Ecto neural progenitor cell (in vitro differentiated cells): ENCODE measurements at regions not wholly inside any gene's neighbourhood (a gene's known extent, or its start where the extent isn't known, plus 50 kb on each side); places are given as distances from the start of the nearest gene placed in this dataset.

Source experiments
- DNase-seq: peaks from one replicate; pipeline ENCODE4 v3.0.0-alpha.2; 2018; ENCODE audit warnings: low spot score

DNA sequence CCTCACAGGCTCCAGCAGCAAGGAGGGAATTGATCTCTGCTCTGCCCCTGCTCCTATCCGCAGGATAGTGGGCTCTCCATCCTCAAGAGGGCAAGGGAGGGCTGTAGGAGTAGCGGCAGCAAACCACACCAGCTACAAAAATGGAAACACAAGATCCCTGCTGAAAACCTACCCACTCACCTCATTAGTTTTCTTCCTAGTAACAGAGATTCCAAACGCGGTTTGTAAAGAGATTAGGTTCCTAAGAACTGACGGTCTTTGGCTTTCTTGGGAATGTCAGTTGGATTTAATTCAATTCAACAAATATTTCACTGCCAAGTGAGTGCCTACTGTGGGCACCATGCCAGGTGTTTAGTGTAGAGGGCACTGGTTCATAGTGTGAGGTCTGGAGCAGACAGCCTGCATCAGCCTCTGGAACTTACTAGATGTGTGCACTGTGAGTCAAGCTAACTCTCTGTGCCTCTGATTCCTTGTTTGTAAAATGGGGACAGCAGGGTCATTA lies 84.7 kb downstream of the MRPL46 start:
- no peak for DNase-seq

DNA sequence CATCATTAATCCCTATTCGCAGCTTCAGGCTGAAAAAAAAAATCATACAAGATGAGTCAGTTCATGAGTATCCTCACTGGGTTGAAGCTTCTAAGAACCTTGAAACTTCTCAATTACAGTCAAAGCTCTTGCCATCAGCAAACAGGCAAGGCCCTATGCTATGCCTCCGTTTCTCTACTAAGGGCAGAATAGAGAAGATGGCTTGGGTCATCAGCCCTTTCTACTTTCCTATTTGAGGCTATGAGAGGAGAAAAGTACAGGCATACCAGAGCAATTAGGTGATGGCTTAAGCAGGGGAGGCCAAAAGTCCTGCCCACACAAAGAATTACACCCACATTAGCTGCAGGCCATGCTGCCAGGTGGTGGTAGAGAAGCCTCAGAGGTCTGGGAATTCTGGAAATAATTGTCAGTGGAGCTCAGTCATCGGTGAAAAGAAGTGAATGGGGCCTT lies 89.0 kb downstream of the MRPL46 start:
- no peak for DNase-seq

DNA sequence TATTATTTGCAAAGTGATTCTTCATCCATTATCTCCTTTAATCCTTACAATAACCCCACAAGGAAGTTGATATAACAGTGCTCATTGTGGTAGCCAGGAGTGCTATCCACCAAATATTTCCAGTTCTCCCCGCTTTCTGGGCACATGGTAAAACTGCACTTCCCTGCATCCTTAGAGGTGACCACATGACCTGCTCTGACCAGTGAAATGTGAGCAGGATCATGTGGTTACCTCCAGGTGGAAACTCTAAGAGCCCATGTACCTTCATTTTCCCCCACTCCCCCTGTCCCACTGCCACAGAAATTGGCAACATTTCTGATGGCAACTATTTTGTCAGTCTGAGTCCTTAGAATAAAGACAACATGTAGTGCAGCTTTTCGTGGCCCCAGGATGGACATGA lies 89.7 kb downstream of the MRPL46 start:
- DNase-seq, result no peak

DNA sequence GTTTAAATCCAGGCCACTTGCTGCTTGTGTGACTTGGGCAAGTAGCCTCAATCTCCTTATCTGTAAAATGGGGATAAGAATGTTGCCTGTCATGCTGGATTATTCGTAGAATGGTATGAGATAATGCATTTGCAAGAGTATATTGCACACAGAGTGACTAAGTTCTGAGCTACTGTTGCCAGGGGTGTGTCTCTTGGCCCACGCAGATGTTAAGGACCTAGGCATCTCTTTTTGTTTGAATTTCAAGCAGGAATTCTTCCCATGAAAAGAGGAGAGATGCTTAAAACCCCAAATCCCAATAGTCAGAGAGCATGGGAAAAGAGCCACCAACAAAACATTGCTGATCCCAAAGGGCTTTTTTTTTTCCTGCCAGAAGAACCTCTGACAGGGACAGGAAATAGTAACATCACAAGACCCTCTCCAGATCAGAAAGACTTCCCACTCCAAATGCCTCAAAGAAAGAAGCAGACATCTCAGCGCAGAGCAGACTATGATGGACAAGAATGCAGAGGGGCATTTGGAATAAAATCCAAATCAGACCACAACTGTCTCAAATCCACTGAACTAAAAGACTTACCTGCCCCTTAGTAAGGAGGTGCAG lies 90.5 kb downstream of the MRPL46 start:
- DNase-seq, result no peak

DNA sequence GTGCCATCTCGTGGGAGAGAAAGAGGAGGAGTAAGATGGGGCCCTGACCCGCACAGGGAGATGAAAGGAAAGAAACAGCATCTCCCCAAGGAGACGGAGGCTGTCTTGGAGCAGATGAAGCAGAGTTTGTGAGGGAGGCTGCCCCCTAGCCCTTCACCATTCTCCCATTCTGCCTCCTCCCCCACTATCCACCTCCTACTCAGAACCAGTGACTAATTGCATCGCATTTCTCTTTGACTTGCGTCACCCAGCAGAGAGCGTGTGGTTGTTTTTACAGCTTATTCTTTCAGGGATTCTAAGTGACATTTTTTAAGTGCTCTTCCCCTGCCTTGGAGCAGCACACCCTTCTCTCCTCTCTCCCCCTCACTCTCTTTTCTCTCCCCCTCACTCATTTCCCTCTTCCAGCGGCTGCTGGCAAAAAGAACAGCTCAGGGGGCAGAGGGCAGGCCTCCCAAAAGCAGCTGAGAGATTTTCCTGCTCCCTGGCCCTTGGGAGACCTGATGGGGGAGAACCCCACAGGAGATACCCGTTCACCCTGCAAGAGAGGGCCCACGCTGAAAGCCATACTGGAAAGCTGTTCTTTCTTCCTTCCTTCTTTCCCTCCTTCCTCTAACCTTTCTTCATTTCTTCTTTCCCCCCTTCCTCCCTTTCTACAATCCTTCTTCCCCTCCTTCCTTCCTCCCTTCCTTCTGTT lies 91.8 kb downstream of the MRPL46 start:
- no peak for DNase-seq

DNA sequence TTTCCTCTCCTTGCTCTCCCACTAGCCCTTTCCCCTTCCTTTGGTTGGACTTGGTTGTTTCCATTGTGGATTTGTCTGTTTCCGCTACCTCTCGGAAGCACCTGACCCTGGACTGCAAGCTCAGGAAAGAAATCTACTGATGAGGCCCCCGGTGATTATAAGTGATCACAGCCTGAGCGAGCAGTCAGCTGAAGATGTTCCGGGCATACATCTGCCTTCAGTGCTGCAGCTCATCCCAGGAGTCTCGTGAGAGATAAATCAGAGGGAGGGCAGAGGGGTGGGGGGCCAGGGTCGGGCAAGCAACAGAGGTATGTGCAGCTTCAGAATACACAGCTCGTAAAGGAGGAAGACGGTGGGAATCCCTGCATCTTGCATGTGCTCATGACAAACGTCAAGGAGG lies 102.1 kb downstream of the MRPL46 start:
- no peak for DNase-seq

DNA sequence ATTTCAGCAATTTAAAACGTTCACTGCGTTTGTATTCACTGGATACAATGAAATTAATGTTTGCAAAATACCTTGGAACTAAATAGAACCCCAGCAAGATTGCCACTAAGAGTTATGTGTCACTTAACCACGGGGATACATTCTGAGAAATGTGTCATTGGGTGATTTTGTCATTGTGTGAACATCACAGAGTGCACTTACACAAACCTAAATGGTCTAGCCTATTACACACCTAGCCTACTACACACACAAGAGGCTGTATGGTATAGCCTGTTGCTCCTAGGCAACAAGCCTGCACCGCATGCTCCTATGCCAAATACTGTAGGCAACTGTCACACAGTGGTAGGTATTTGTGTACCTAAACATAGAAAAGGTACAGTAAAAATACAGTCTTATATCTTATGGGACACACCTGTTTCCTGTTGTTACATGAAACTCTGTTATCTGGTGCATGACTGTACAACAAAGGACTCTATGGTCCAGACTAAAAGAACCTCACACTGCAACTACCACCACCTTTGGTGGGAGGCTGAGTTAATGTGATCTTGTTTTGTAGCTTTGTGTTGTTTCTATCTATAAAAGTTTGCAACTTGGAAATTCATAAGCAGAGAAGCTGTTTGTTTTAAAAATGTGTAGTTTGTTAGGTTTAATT lies 92.2 kb upstream of the NTRK3 start:
- no peak for DNase-seq

DNA sequence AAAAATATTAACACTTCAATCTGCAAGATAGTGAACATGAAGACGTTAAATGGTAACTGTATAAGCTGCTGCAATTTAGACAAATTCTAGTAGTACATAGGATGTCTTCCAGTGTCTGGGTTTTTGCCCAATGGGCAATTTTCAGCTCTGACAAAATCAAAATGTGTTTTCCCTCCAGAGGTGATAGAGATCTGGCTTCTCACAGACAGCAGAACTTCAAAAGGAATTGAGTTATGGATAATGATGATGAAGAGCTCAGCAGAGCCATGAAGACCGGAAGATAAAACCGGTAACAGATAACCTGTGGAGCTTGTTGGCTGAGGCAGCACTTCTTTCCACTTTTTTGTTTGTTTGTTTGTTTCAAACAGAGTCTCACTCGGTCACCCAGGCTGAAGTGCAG lies 89.4 kb upstream of the NTRK3 start:
- DNase-seq, result no peak

DNA sequence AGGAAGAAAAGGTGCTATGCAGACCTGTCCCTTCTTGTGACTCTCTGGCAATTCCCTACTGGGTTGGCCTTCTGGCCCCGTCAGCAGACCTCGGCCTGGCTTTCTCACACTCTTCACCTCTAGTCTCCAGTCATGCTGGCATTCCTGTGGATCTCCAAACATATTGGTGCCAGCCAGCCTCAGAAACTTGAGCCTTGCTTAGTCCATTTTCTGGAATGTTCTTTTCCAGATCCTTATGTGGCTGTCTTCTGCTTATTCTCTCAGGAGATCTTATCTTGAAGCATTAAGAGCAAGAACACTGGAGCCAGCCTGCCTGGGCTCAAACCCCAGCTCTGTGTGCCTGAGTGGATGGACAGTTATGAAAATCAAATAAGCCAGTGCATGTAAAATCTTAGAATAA lies 88.2 kb upstream of the NTRK3 start:
- DNase-seq, result no peak

DNA sequence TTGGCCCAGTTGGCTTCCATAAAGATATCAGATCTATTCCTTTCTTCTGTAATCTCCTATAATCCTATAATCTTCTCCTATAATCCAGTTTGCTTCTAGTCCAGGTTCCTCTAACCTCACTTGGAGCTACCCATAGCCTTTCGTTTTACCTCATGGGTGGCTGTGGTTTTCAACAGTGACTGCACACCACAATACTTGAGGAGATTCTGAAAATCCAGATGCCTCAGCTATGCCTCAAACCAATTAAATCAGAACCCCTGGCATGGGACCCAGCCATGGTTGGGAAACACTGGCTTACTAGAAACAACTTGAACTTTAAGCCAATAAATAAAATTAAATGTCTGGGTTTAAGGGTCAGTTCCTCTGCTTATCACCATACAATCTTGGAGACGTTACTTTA lies 86.1 kb upstream of the NTRK3 start:
- DNase-seq, result no peak

DNA sequence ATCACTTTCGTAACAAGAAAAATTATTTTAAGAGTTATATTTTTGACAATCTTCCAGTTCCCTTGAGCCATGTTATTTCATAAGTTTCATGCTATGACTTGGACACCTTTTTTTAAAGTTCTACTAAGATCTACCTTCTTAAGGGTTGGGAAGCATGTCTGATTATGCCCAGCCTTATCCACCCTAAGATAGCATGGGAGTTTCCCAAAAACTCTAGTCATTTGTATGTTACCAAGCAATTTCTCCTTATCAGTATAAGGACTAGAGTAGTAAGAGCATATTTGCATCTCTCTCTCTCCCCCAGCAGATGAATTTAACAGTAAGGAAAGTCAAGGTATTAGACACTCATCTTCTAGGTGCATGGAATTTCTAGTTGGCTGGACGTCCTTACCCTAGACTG lies 85.1 kb upstream of the NTRK3 start:
- no peak for DNase-seq

DNA sequence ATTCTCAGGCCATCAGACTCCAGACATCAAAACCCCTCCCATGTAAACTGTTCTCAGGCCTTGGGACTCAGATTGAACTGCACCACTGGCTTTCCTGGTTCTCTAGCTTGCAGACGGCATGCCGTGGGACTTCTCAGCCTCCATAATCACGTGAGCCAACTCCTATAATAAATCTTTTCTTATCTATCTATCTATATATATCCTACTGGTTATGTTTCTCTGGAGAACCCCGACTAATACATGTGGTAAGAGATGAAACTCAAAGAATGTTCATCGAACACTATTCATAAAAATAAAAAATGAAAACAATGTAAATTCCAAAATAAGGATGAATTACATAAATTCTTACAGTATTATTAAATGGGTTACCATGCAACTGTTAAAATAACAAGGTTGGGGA lies 84.5 kb upstream of the NTRK3 start:
- no peak for DNase-seq

DNA sequence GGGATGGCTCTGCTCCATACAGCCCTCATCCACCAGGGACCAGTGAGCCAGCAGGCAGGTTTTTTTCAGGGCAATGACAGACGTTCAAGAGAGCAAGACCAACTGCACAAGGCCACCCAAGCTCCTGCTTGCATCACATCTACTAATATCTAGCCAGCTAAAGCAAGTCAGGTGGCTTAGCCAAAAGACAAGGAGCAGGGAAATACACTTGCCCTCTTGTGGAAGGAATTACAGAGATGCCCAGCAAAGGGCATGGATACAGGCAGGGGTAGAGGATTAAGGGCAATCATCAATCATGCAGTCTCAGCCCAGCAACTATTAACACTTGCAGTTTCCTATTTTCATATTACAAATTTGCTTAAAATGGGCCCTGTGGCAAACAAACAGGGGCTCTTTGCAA lies 81.5 kb upstream of the NTRK3 start:
- no peak for DNase-seq

DNA sequence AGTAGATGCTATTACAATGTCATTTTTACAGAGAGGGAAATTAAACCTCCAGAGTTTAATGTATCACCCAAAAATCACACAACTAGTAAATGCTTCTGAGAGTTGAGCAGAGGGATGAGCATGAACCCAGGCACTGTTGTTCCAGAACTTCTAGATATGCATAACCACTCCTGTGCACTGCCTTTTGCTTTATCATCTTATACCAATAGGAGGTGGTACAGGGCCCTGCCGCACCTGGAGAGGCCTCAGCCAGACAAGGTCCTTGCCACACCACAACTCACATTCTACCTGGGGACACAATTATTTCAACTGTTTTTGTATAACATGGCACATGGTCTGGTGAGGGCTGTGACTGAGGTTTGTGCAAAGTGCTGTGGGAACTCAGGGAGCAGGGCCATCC lies 78.5 kb upstream of the NTRK3 start:
- no peak for DNase-seq

DNA sequence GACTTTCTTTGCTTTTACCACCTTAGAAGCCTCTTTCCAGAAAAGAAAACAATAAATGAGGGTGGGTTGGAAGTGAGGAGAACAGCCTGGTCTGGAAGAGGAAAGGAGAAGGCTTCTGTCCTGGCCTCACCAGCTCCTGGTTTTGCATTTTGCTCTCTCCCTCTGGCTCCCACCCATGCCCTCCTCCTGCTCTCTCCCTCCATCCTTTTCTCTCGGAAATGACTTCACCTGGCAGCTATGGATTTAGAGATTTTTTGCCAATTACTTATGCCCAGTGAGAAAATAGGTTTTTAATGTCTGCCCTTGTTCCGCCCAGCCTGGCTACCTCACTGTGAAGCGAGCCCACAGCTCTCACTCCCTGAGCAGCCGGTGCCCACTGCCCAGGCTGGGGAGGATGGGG lies 77.9 kb upstream of the NTRK3 start:
- DNase-seq, result no peak

DNA sequence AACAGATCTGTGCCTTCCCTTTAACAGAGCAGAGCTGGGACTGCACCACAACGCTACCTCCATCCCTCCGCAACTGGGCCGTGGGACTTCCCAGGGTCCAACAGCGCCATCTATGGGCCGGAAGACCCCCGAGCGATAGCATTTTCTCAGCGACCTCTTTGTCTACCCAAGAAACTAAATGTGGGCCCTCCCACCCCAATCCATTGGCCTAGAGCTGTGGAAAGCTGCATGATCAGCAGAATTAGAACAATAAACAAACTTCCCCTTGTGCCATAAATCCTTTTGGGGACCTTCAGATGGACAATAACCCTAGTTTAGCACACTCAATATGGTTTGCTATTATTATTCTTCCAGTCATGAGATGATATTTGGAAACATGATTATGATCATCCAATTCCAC lies 74.8 kb upstream of the NTRK3 start:
- peak; percentile 87 for DNase-seq

DNA sequence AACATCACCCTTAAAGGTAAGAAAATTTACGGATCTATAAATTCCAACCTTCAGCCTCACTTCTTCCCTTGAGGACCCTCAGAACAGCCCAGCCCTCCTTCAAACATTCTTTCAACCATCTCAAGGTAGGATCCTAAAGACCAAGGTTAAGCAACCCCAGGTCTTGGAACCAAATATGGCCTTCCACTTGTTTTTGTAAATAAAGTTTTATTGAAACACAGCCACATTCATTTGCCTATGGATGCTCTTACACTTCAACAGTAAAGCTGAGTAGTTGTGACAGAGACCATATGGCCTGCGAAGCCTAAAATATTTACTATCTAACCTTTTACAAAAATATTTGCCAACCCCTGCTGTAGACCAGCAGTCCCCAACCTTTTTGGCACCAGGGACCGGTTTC lies 70.4 kb upstream of the NTRK3 start:
- DNase-seq, result no peak

DNA sequence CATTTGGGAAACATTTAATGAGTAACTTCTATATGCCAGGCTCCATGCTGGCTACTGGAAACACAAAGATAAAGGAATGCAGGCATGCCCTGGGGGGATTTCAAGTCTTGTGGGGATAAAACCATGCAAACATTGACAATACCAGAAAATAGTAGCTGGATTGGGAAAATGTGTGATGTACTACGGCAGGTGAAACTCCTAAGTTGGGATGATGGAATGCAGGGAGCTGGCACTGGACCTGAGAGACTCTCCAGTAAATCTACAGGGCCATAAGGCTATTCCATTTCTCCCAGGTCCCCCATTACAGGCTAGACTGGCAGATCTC lies 68.2 kb upstream of the NTRK3 start:
- no peak for DNase-seq

DNA sequence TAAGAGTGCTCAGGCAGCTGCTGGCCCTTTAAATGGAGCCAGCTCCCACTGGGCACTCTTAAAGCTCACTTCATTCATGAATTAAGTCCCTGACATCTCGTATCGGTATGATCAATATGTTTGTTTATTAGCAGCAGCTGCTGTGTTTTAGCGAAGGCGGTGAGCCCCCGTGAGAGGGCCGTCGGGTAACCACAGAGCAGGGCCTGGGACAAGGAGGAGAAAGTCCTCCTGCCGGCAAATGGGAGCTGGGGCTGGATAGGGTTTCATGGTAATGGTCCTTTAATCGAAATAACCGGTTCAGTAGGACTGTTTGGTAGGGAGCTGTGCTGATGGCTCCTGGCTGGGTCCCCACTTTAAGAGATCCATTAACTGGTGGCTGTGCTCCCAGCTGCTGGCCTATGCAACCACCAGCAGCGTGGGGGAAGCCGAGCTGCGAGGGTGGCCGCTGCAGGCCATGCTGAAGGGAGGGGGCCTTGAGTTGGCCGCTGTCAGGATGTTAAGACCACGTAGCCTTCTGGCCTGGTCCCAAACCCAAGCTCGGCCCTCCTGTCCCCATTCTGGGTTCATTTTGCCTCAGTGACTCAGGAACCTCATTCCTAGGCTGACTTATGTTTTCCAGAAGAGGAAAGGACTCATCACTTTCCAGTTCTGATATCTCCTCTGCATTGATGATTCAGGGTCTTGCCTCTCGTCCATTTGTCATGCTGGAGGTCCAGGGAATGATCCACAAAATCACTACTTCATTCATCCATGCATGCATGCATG lies 67.6 kb upstream of the NTRK3 start:
- DNase-seq, result no peak

DNA sequence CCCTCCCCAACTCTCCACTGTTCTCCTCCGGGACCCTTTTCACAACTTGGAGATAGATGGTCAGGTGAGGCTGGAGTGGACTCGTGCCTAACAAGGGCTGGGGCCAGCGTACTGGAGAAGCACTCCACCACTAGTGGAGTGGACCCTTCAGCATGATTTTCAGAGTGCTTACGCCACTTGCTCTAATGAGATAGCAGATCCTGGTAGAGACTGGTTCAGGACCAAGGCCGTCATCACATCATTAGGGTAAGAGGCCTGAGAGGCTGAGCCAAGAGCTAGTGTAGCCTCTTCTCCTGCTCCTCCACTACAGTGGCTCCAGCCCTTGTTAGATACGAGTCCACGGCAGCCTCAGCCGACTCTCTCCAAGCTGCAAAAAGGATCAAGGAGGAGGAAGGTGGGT lies 66.9 kb upstream of the NTRK3 start:
- no peak for DNase-seq

DNA sequence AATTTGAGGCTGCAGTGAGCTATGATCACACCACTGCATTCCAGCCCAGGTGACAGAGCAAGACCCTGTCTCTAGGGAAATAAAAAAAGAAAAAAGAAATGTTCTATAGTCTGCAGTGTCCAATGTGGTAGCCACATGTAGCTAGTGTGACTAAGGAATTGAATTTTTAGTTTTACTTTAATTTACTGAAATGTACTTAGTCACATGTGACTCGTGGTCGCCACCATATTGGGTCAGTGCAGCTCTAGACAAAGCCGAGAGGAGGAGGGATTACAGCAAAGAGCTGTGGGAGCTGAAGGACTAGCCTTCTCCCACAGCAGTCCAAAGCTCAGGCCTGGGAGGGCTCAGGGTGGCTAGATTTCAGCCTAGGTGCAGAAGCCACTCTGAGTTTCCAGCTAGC lies 65.9 kb upstream of the NTRK3 start:
- no peak for DNase-seq

DNA sequence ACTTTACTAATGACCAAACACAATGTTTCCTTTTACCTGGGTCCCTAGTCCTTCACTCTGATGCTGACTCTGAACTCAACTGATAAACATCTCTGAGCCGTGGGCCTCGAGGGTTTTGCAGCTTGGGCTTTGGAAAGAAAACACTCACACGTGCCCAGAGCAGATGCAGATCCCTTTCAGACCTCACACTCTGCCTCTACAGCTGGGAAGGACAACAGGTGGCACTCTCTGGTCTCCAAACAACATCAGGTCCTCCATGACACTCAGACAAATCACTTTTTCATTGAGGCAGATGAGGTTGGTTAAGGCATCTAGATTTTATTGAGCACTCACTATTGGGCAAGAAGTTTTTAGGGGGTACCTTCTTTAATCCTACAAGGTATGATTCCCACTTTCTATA lies 64.7 kb upstream of the NTRK3 start:
- DNase-seq, result no peak

DNA sequence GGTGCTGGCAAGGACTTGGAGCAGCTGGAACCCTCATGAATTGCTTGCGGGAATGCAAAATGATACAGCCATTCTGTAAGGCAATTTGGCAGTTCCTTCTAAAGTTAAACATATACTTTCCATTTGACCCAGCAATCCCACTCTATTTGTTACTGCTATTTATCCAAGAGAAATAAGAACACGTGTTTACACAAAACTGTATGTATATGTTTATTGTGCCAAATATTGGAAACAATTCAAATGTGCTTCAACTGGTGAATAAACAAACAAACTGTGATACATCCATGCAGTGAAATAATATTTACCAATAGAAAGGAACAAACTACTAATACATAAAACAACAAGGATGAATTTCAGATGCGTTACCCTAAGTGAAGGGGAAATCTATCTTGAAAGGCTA lies 60.0 kb upstream of the NTRK3 start:
- DNase-seq, result no peak
